ENCODE measurements at regions not wholly inside any gene's neighbourhood (a gene's known extent, or its start where the extent isn't known, plus 50 kb on each side); places are given as distances from the start of the nearest gene placed in this dataset.

DNA sequence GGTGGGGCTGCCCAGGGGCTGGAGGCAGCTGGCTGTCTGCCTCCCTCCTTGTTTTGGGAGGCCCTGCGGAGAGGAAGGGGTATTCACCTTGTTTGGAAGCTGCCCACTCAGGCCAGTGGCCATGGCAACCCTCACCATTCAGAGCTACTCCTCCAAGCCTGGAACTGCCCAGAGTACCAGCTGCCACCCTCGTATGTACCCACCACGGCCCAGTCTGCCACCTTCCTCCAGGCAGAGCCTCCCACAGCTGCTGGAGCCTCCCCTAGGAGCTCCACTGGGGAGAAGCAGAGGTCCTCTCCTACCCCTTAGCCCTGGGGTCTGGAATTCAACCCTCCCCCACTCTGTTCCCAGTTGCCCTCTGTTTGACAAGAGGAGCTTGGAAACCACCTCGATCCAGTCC is 90.7 kb downstream of the AXIN2 start:
- TF ChIP-seq, protein P1, sequence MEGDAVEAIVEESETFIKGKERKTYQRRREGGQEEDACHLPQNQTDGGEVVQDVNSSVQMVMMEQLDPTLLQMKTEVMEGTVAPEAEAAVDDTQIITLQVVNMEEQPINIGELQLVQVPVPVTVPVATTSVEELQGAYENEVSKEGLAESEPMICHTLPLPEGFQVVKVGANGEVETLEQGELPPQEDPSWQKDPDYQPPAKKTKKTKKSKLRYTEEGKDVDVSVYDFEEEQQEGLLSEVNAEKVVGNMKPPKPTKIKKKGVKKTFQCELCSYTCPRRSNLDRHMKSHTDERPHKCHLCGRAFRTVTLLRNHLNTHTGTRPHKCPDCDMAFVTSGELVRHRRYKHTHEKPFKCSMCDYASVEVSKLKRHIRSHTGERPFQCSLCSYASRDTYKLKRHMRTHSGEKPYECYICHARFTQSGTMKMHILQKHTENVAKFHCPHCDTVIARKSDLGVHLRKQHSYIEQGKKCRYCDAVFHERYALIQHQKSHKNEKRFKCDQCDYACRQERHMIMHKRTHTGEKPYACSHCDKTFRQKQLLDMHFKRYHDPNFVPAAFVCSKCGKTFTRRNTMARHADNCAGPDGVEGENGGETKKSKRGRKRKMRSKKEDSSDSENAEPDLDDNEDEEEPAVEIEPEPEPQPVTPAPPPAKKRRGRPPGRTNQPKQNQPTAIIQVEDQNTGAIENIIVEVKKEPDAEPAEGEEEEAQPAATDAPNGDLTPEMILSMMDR (IDR thresholded peaks at IDR 0.05), result no peak
- Mint-ChIP-seq H3K4me1 (ENCODE audit: low read depth) (peaks cover 5% of the 10 kb centered on the region), H3K9me3 (ENCODE audit: low read depth) (no peaks in the 10 kb centered on the region), H3K27ac (ENCODE audit: unreplicated experiment) (no peak overlapping the region), H3K36me3 (ENCODE audit: low read depth) (no peaks in the 10 kb centered on the region), H3K4me3 (ENCODE audit: unreplicated experiment) (no peak overlapping the region), H3K27me3 (ENCODE audit: low read depth) (peaks cover 39% of the 10 kb centered on the region)
- DNase-seq (ENCODE audit: low spot score), result no peak

DNA sequence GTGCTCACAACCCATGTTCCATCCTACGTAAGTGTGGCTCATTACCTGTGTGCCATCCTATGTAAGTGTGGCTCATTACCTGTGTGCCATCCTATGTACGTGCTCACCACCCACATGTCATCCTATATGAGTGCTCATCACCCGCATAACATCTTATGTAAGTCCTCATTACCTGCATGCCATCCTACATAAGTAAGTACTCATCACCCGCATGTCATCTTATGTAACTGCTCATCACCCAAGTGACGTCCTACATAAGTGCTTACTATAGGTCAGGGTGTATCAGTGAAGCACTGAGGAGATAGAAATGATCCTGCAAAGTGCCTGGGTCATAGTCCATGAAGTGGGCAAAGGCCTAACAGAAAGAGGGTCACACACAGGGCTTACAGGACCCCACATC is 93.1 kb downstream of the AXIN2 start:
- Mint-ChIP-seq H3K4me3 (ENCODE audit: unreplicated experiment) (no peak overlapping the region), H3K27me3 (ENCODE audit: low read depth) (peaks cover 25% of the 10 kb centered on the region), H3K36me3 (ENCODE audit: low read depth) (no peaks in the 10 kb centered on the region), H3K9me3 (ENCODE audit: low read depth) (no peaks in the 10 kb centered on the region), H3K4me1 (ENCODE audit: low read depth) (peaks cover 5% of the 10 kb centered on the region), H3K27ac (ENCODE audit: unreplicated experiment) (no peak overlapping the region)
- no peak for DNase-seq (ENCODE audit: low spot score)
- TF ChIP-seq, protein P1 (IDR thresholded peaks at IDR 0.05), result no peak

DNA sequence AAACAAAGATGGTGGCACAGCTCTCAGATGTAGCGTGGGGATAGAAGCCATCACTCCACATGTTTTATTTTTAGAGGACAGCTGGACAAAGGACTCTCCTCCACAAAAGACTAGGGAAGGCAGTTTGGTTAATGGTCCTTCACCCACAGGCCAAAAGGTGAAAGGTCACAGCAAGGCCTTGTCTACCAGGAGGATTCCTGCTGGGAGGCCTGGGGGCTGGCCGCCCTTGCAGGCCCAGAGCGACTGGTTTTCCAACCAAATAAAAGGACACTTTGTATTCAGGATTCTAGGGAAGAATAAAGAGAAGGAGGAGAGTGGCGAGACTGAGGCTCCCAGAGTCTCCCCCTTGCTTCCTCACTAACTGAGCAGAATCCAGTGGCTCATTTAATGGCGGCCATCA is 94.3 kb downstream of the AXIN2 start:
- no peak overlapping the region for H3K27ac Mint-ChIP-seq (ENCODE audit: unreplicated experiment)
- H3K4me3 Mint-ChIP-seq (ENCODE audit: unreplicated experiment), result no peak overlapping the region
- TF ChIP-seq, protein P1 (IDR thresholded peaks at IDR 0.05), result no peak
- H3K9me3 Mint-ChIP-seq (ENCODE audit: low read depth), result peaks cover under 1% of the 10 kb centered on the region
- no peaks in the 10 kb centered on the region for H3K36me3 Mint-ChIP-seq (ENCODE audit: low read depth)
- H3K27me3 Mint-ChIP-seq (ENCODE audit: low read depth), result peaks cover 21% of the 10 kb centered on the region
- no peaks in the 10 kb centered on the region for H3K4me1 Mint-ChIP-seq (ENCODE audit: low read depth)
- DNase-seq (ENCODE audit: low spot score), result no peak

DNA sequence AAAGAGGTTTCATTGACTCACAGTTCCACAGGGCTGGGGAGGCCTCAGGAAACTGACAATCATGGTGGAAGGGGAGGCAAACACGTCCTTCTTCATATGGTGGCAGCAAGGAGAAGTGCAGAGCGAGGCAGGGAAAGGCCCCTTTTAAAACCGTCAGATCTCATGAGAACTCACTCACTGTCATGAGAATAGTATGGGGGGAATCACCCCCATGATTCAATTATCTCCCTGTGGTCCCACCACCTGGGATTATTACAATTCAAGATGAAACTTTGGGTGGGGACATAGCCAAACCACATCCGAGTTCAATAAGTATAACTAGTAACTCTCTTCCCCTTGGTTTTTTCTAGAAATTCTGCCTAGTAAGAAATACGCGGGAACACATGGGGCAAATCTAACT is 94.9 kb downstream of the AXIN2 start:
- no peak overlapping the region for H3K4me3 Mint-ChIP-seq (ENCODE audit: unreplicated experiment)
- no peaks in the 10 kb centered on the region for H3K4me1 Mint-ChIP-seq (ENCODE audit: low read depth)
- no peak for DNase-seq (ENCODE audit: low spot score)
- TF ChIP-seq, protein P1 (IDR thresholded peaks at IDR 0.05), result no peak
- H3K27ac Mint-ChIP-seq (ENCODE audit: unreplicated experiment), result no peak overlapping the region
- H3K9me3 Mint-ChIP-seq (ENCODE audit: low read depth), result peaks cover 4% of the 10 kb centered on the region
- no peaks in the 10 kb centered on the region for H3K36me3 Mint-ChIP-seq (ENCODE audit: low read depth)
- peaks cover 20% of the 10 kb centered on the region for H3K27me3 Mint-ChIP-seq (ENCODE audit: low read depth)

DNA sequence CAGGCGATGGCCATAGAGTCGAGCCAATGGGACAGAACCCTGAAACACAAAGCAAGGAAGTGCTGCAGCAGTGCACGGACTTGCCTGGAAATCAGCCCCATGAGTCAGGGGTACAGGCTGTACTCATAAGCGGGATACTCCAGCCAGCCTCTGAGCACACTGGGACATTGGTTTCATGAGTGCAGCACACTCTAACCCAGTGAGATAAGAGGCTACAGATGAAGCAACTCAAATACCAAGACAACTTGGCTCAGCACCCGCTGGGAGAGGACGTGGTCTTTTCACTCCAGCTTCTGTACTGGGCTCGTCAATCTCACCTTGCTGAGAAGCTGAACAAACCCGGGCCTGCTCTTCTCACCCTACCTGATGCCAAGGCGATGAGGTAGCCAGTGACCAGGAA is 98.2 kb downstream of the AXIN2 start:
- peaks cover 2% of the 10 kb centered on the region for H3K27me3 Mint-ChIP-seq (ENCODE audit: low read depth)
- TF ChIP-seq, protein P1 (IDR thresholded peaks at IDR 0.05), result no peak
- no peak for DNase-seq (ENCODE audit: low spot score)
- H3K4me1 Mint-ChIP-seq (ENCODE audit: low read depth), result peaks cover 9% of the 10 kb centered on the region
- no peak overlapping the region for H3K27ac Mint-ChIP-seq (ENCODE audit: unreplicated experiment)
- H3K9me3 Mint-ChIP-seq (ENCODE audit: low read depth), result peaks cover 4% of the 10 kb centered on the region
- no peak overlapping the region for H3K4me3 Mint-ChIP-seq (ENCODE audit: unreplicated experiment)
- no peaks in the 10 kb centered on the region for H3K36me3 Mint-ChIP-seq (ENCODE audit: low read depth)
